ENCODE measurements at regions not wholly inside any gene's neighbourhood (a gene's known extent, or its start where the extent isn't known, plus 50 kb on each side); places are given as distances from the start of the nearest gene placed in this dataset.
"Not testable (repeated sequence)": the region's sequence is repeated elsewhere in the genome, so short reads cannot be mapped to it uniquely, and the experiment has no call there.

- intact Hi-C loops (cut with DNase I), result no loop called here
- H3K9me3 ChIP-seq, result no peaks in the 10 kb centered on the region
- TF ChIP-seq CTCF (IDR thresholded peaks at IDR 0.05), result no peak
- H3K27me3 ChIP-seq, result no peaks in the 10 kb centered on the region
- H3K4me3 ChIP-seq, result no peak overlapping the region
- H3K4me1 ChIP-seq, result no peaks in the 10 kb centered on the region
- ATAC-seq (no peak), DNase-seq (no peak)
- no peak overlapping the region for H3K27ac ChIP-seq
- H3K36me3 ChIP-seq, result no peaks in the 10 kb centered on the region
Measured at GRCh38 chr6:133085471-133085870, 155.7 kb upstream of the EYA4 start.

- TF ChIP-seq CTCF (IDR thresholded peaks at IDR 0.05), result no peak
- H3K9me3 ChIP-seq, result no peaks in the 10 kb centered on the region
- no peak overlapping the region for H3K27ac ChIP-seq
- H3K4me1 ChIP-seq, result no peaks in the 10 kb centered on the region
- intact Hi-C loops (cut with DNase I), result no loop called here
- H3K27me3 ChIP-seq, result no peaks in the 10 kb centered on the region
- ATAC-seq, result no peak
- no peak overlapping the region for H3K4me3 ChIP-seq
- H3K36me3 ChIP-seq, result no peaks in the 10 kb centered on the region
- no peak for DNase-seq
Measured at GRCh38 chr6:133085896-133086295, 155.3 kb upstream of the EYA4 start.

GRCh38 chr6:133088931-133089695 lies 152.0 kb upstream of the EYA4 start:
- DNase-seq, result no peak
- Histone ChIP-seq H3K4me3 (no peak overlapping the region), H3K4me1 (no peaks in the 10 kb centered on the region), H3K9me3 (no peaks in the 10 kb centered on the region), H3K36me3 (no peaks in the 10 kb centered on the region), H3K27me3 (no peaks in the 10 kb centered on the region), H3K27ac (no peak overlapping the region)
- no peak for TF ChIP-seq CTCF (IDR thresholded peaks at IDR 0.05)
- no peak for ATAC-seq
- intact Hi-C loops (cut with DNase I), result no loop called here

GRCh38 chr6:133092199-133092598 lies 149.0 kb upstream of the EYA4 start:
- TF ChIP-seq CTCF (IDR thresholded peaks at IDR 0.05), result no peak
- intact Hi-C loops (cut with DNase I), result no loop called here
- Histone ChIP-seq H3K36me3 (no peaks in the 10 kb centered on the region), H3K27me3 (no peaks in the 10 kb centered on the region), H3K4me1 (no peaks in the 10 kb centered on the region), H3K4me3 (no peak overlapping the region), H3K9me3 (no peaks in the 10 kb centered on the region), H3K27ac (no peak overlapping the region)
- ATAC-seq (no peak), DNase-seq (no peak)

GRCh38 chr6:133092771-133093170 lies 148.4 kb upstream of the EYA4 start:
- DNase-seq, result no peak
- no peaks in the 10 kb centered on the region for H3K9me3 ChIP-seq
- H3K4me1 ChIP-seq, result no peaks in the 10 kb centered on the region
- TF ChIP-seq CTCF (IDR thresholded peaks at IDR 0.05), result no peak
- no peaks in the 10 kb centered on the region for H3K36me3 ChIP-seq
- intact Hi-C loops (cut with DNase I), result no loop called here
- no peak overlapping the region for H3K27ac ChIP-seq
- no peak overlapping the region for H3K4me3 ChIP-seq
- no peak for ATAC-seq
- no peaks in the 10 kb centered on the region for H3K27me3 ChIP-seq

GRCh38 chr6:133093211-133093610 lies 147.9 kb upstream of the EYA4 start:
- H3K36me3 ChIP-seq; H3K4me3 ChIP-seq; intact Hi-C loops (cut with DNase I); H3K27ac ChIP-seq; DNase-seq; H3K9me3 ChIP-seq; H3K4me1 ChIP-seq; ATAC-seq; H3K27me3 ChIP-seq: not testable (repeated sequence)
